Mesendoderm (in vitro differentiated cells): ENCODE measurements at regions not wholly inside any gene's neighbourhood (a gene's known extent, or its start where the extent isn't known, plus 50 kb on each side); places are given as distances from the start of the nearest gene placed in this dataset.

Source experiments
- DNase-seq: peaks from one replicate; pipeline ENCODE4 v3.0.0; 2013
- H2AK5ac ChIP-seq: 2 replicates; pipeline ENCODE4 v1.6.1; 2013; ENCODE audit warnings: low read length, inconsistent platforms
- H2BK120ac ChIP-seq: 2 replicates; pipeline ENCODE4 v1.6.1; 2013; ENCODE audit warnings: low read depth, mild to moderate bottlenecking, low read length, moderate library complexity, mixed read lengths
- H2BK15ac ChIP-seq: replicated peaks from 2 replicates; pipeline ENCODE4 v1.6.1; 2013; ENCODE audit warnings: low read depth, mild to moderate bottlenecking, moderate library complexity
- H2BK5ac ChIP-seq: 2 replicates; pipeline ENCODE4 v1.6.1; 2013; ENCODE audit warnings: low read length, inconsistent platforms
- H3K18ac ChIP-seq: 2 replicates; pipeline ENCODE4 v1.6.1; 2013; ENCODE audit warnings: mild to moderate bottlenecking, low read length, mixed read lengths
- H3K23ac ChIP-seq: one replicate; pipeline ENCODE4 v1.6.1; 2013; ENCODE audit warnings: low read length
- H3K27ac ChIP-seq: 2 replicates; pipeline ENCODE4 v1.5.1; 2013; ENCODE audit warnings: low read depth, mild to moderate bottlenecking, inconsistent platforms, low read length, moderate library complexity
- H3K27me3 ChIP-seq: 2 replicates; pipeline ENCODE4 v1.6.1; 2013; ENCODE audit warnings: low read length, control low read depth, mild to moderate bottlenecking, inconsistent platforms; ENCODE audit not compliant: insufficient read depth, poor library complexity
- H3K36me3 ChIP-seq: 2 replicates; pipeline ENCODE4 v1.6.1; 2013; ENCODE audit warnings: low read length, inconsistent platforms; ENCODE audit not compliant: control insufficient read depth, insufficient read depth
- H3K4ac ChIP-seq: one replicate; pipeline ENCODE4 v1.6.1; 2013; ENCODE audit warnings: low read depth, mild to moderate bottlenecking, low read length, moderate library complexity
- H3K4me1 ChIP-seq: 2 replicates; pipeline ENCODE4 v1.6.1; 2013; ENCODE audit warnings: low read depth, low read length, inconsistent platforms; ENCODE audit not compliant: control insufficient read depth
- H3K4me2 ChIP-seq: 2 replicates; pipeline ENCODE4 v1.6.1; 2013; ENCODE audit warnings: low read length
- H3K4me3 ChIP-seq: 2 replicates; pipeline ENCODE4 v1.5.1; 2013; ENCODE audit warnings: mild to moderate bottlenecking, low read length
- H3K56ac ChIP-seq: one replicate; pipeline ENCODE4 v1.6.1; 2013; ENCODE audit warnings: low read length
- H3K79me1 ChIP-seq: 2 replicates; pipeline ENCODE4 v1.6.1; 2013; ENCODE audit warnings: low read length, inconsistent platforms
- H3K79me2 ChIP-seq: 2 replicates; pipeline ENCODE4 v1.6.1; 2013; ENCODE audit warnings: mild to moderate bottlenecking, low read length; ENCODE audit not compliant: control insufficient read depth, insufficient read depth
- H3K9ac ChIP-seq: 2 replicates; pipeline ENCODE4 v1.6.1; 2013; ENCODE audit warnings: low read length, inconsistent platforms
- H4K5ac ChIP-seq: one replicate; pipeline ENCODE4 v1.6.1; 2013; ENCODE audit warnings: low read length
- H4K8ac ChIP-seq: one replicate; pipeline ENCODE4 v1.6.1; 2013; ENCODE audit warnings: low read depth, mild to moderate bottlenecking, control low read depth, low read length, moderate library complexity
- WGBS: extraction: QIAGEN DNeasy Blood & Tissue Kit; methylation state at CpG from one replicate; pipeline ENCODE4 v1.1.7; 2013; ENCODE audit warnings: low lambda C conversion rate, missing lambda C conversion rate; ENCODE audit not compliant: insufficient coverage; ENCODE audit errors: extremely low coverage; 5-methylcytosine and 5-hydroxymethylcytosine counted together

GRCh38 chr5:167304834-167305469 is 986.5 kb upstream of the WWC1 start:
- DNase-seq, result no peak

GRCh38 chr5:167305591-167306213 is 985.7 kb upstream of the WWC1 start:
- H3K9ac ChIP-seq, result no peak overlapping the region
- H4K5ac ChIP-seq, result no peak overlapping the region
- H3K27ac ChIP-seq, result no peak overlapping the region
- H3K18ac ChIP-seq, result peak overlapping the region; percentile 94
- no peaks in the 10 kb centered on the region for H3K79me1 ChIP-seq
- peaks cover 14% of the 10 kb centered on the region for H3K4me1 ChIP-seq
- no peak overlapping the region for H2AK5ac ChIP-seq
- no peak overlapping the region for H2BK15ac ChIP-seq
- no peaks in the 10 kb centered on the region for H3K27me3 ChIP-seq
- no peak overlapping the region for H4K8ac ChIP-seq
- DNase-seq, result peak; percentile 67
- no peak overlapping the region for H3K4ac ChIP-seq
- WGBS, result no CpG with 5 or more reads among the region's 9 CpGs
- H3K4me2 ChIP-seq, result no peak overlapping the region
- no peaks in the 10 kb centered on the region for H3K79me2 ChIP-seq
- H2BK5ac ChIP-seq, result no peak overlapping the region
- no peak overlapping the region for H3K4me3 ChIP-seq
- H3K23ac ChIP-seq, result no peak overlapping the region
- H2BK120ac ChIP-seq, result no peak overlapping the region
- no peak overlapping the region for H3K56ac ChIP-seq
- no peaks in the 10 kb centered on the region for H3K36me3 ChIP-seq

More at GRCh38 chr5:167304834-167305469, 986.5 kb upstream of the WWC1 start:
- Histone ChIP-seq H3K18ac (peak overlapping the region; percentile 36), H3K4me3 (no peak overlapping the region), H3K79me2 (no peaks in the 10 kb centered on the region), H3K79me1 (no peaks in the 10 kb centered on the region), H3K36me3 (no peaks in the 10 kb centered on the region), H4K8ac (no peak overlapping the region), H2BK15ac (peak overlapping the region; percentile 59), H3K4me2 (no peak overlapping the region), H3K4ac (no peak overlapping the region), H2BK5ac (peak overlapping the region; percentile 8), H3K9ac (no peak overlapping the region), H3K4me1 (peaks cover 14% of the 10 kb centered on the region), H3K56ac (peak overlapping the region; percentile 77), H3K27ac (peak overlapping the region; percentile 31), H4K5ac (no peak overlapping the region), H2AK5ac (peak overlapping the region; percentile 72), H2BK120ac (peak overlapping the region; percentile 7), H3K23ac (no peak overlapping the region), H3K27me3 (no peaks in the 10 kb centered on the region)
- no CpG with 5 or more reads among the region's 6 CpGs for WGBS

- Histone ChIP-seq H3K18ac (no peak overlapping the region), H3K36me3 (no peaks in the 10 kb centered on the region), H3K4me1 (peaks cover 14% of the 10 kb centered on the region), H3K9ac (no peak overlapping the region), H3K4ac (no peak overlapping the region), H3K4me3 (no peak overlapping the region), H3K27ac (no peak overlapping the region), H2BK5ac (no peak overlapping the region), H3K4me2 (no peak overlapping the region), H4K5ac (no peak overlapping the region), H2BK15ac (no peak overlapping the region), H3K79me1 (no peaks in the 10 kb centered on the region), H3K27me3 (no peaks in the 10 kb centered on the region), H2BK120ac (no peak overlapping the region), H2AK5ac (no peak overlapping the region), H3K79me2 (no peaks in the 10 kb centered on the region), H4K8ac (no peak overlapping the region), H3K56ac (no peak overlapping the region), H3K23ac (no peak overlapping the region)
- no CpG with 5 or more reads among the region's 4 CpGs for WGBS
- no peak for DNase-seq
Observed at GRCh38 chr5:167307042-167307441, 984.4 kb upstream of the WWC1 start.

- Histone ChIP-seq H3K36me3 (no peaks in the 10 kb centered on the region), H2BK15ac (no peak overlapping the region), H3K4me3 (no peak overlapping the region), H3K4ac (no peak overlapping the region), H3K79me1 (no peaks in the 10 kb centered on the region), H2AK5ac (no peak overlapping the region), H4K8ac (no peak overlapping the region), H2BK5ac (no peak overlapping the region), H3K9ac (no peak overlapping the region), H3K18ac (no peak overlapping the region), H3K23ac (no peak overlapping the region), H3K4me1 (peaks cover 14% of the 10 kb centered on the region), H3K27ac (no peak overlapping the region), H3K56ac (no peak overlapping the region), H3K79me2 (no peaks in the 10 kb centered on the region), H2BK120ac (no peak overlapping the region), H3K27me3 (no peaks in the 10 kb centered on the region), H4K5ac (no peak overlapping the region), H3K4me2 (no peak overlapping the region)
- no peak for DNase-seq
- no CpG with 5 or more reads among the region's 5 CpGs for WGBS
Observed at GRCh38 chr5:167308466-167308865, 983.0 kb upstream of the WWC1 start.

GRCh38 chr5:167309941-167310517 is 981.4 kb upstream of the WWC1 start:
- Histone ChIP-seq H3K56ac (no peak overlapping the region), H3K4me2 (no peak overlapping the region), H4K8ac (no peak overlapping the region), H3K79me2 (no peaks in the 10 kb centered on the region), H4K5ac (no peak overlapping the region), H2BK15ac (no peak overlapping the region), H3K36me3 (no peaks in the 10 kb centered on the region), H3K4me1 (peaks cover 6% of the 10 kb centered on the region), H2BK120ac (no peak overlapping the region), H3K27me3 (no peaks in the 10 kb centered on the region), H3K9ac (no peak overlapping the region), H3K23ac (no peak overlapping the region), H2AK5ac (no peak overlapping the region), H3K4ac (no peak overlapping the region), H3K79me1 (no peaks in the 10 kb centered on the region), H3K18ac (no peak overlapping the region), H3K4me3 (no peak overlapping the region), H3K27ac (no peak overlapping the region), H2BK5ac (no peak overlapping the region)
- WGBS, result no CpG with 5 or more reads among the region's 8 CpGs
- no peak for DNase-seq
